Stimulated activated naive CD4-positive, alpha-beta T cell (primary cell): ENCODE measurements at regions not wholly inside any gene's neighbourhood (a gene's known extent, or its start where the extent isn't known, plus 50 kb on each side); places are given as distances from the start of the nearest gene placed in this dataset.

Source experiments
- DNase-seq, 6 experiments: peaks; one replicate each; lab custom pipeline; 2025; lab: John Stamatoyannopoulos, UW

DNA sequence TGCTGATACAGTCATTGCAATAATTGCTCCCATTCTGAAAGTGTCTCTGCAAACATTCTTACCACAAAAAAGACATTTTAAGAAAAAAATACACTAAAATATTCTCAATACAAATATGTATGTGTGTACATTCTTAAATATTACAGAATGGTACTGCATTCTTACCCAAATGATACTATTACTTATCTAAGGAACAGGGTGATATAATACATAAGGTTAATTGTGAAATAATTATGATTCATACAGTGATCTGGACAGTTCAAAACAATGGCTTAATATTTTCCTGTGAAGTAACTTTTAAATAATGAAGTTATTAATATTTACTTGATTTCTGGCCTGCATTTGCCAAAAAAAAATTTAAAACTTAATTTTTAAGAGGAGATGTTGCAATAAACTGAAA lies 694.6 kb downstream of the TUSC7 start:
- no peak for DNase-seq

DNA sequence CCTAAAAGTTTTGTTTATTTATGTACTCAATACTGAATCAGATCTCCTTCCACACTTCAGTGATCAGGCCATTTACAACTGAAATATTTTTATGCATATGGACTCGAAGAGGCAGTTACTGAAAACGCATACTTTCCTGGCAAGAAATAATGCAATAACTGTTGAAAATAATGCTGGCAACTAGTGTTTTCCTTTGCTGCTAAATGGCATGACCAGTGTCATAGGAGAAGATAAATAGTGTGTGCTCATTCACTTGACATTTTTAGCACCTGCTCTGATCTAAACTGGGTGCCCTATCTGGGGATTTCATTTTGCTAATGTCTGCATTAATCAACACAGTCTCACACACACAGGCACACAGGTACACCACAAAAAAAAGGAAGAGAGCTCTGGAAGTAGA lies 695.2 kb downstream of the TUSC7 start:
- DNase-seq = no peak

DNA sequence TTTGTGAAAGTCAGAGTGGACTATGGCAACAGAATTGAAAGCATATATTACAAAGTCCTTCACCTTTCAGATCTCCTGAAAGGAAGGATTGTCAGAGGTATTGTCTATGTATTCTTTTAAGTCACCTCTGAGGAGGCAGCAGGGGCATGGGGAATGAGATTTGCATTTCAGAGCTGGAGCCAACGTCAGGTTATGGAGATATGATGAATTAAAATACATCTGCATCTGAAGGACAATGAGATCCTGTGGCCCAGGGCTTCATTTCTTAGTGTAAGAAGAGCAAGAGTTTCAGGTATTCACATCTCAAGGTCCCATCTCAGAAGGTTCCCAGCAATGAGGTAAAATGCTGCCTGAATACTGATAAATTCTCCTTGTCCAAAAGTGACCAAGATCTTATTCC lies 695.8 kb downstream of the TUSC7 start:
- DNase-seq = no peak

DNA sequence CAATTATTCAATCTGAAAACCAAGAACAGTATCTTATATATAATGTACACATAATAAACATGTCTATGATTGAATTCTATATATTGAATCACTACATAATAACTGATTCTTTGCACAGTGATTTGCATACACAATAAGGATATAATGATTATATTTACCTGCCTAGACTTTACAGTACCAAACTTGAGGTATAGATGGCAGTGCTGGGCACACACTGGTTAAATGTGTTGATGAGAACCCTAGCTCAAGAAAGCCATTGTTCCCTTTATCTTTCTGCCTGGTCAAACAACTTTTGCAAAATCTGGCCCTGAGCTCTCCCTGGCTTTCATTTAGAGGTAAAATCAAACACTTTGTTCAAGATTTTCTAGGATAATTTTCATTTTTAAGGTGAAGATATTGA lies 697.7 kb downstream of the TUSC7 start:
- no peak for DNase-seq

DNA sequence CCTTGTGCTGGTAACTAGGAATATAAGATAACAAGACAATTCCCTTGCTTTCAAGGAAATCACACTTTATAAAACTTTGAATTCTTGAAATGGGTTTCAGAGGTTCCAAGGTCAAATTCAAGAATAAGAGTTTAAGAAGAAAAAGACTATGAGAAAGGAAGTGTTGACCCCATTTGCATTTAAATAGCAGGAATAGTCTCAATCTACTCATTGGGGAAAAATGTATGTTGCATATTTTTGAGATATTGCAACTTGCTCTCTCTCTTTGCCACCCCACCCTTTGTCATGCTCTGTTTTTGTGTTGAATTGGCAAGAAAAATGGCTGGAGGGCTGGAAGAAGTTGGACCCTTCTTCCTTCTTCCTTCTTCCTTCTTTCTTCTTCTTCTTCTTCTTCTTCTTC lies 699.2 kb downstream of the TUSC7 start:
- no peak for DNase-seq

DNA sequence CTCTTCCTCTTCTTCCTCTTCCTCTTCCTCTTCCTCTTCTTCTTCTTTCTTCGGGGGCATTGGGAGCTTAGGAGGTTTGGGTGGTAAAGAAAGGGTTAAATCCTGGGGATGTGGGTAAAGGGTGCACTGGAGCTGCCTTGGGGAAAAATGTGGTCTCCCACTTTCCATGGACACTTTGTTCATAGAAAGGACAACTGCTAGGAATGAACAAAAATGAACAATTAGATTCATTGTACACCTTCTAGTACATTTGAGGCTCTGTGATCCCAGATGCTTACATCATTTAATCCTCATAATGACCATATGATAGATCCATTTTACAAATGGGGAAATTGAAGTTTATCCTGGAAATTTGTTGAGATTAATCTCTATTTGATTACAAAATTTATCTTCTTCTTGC lies 699.7 kb downstream of the TUSC7 start:
- no peak for DNase-seq

DNA sequence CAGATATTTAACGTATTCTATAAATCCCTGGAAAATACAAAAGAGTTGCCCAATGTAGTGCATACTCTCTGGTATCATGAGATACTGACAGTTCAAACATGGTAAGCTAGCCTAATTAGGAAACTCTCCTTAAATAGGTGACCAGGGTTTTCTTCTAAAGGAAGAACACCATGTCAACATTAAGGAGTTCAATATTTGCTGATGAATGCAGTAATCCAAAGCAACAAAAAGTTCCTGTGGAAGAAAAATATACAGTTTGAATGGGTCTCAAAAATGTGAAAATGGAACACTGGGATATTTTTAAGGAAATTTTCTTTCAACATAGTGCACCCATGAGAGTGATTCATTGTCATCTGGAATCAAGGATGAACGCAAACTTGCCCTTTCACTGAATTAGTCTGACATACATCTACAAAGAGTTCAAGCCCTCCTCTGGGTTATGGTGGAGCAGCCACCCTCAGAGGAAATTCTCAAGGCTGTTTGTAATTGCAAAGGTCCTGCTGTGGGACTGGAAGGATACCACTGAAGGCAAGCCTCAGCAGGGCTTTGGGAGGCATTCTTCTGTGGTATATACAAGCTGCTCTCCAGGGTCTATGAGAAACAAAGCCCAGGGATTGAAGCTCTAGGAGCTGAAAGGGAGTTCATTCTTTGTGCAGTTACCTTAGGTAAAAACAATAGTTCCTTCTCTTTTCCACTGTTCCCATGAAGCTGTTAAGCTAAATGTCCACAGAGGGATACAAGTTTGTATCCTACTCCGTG lies 700.3 kb downstream of the TUSC7 start:
- no peak for DNase-seq

DNA sequence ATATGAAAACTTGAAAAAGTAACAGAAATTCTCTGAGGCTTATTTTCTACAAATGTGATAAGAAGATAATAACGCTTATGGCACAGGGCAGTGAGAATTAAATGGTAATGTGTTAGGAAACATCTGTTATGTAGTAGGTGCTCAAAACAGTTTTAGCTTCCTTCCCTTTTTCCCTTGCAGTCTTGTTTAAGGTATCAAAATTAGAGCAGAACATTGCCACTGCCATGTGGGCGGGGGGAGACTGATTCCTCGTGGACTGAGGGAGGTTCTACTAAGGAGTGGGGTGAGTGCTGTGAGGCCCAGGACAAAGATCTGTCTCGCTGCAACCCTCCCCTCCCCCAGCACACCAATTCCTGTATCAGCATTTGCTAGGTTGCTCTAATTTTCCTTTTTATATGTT lies 702.4 kb downstream of the TUSC7 start:
- no peak for DNase-seq

DNA sequence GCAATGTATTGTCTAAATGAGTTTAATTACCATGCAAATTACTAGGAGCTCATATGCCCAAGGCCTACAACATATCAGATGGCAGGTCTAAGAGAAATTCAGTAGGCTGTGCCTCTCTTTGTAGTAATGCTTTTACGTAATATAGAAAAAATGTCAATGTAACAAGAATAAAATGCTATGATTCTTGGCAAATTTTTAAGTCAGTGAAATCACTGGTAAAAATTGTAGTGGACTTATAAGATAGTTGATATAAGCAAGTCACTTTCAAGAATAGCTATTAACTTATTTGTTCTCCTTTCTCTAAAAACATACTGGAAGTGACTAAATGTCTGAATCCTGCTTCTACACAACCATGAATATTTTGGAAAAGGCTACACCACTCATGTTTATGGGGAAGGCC lies 707.8 kb downstream of the TUSC7 start:
- DNase-seq = no peak

DNA sequence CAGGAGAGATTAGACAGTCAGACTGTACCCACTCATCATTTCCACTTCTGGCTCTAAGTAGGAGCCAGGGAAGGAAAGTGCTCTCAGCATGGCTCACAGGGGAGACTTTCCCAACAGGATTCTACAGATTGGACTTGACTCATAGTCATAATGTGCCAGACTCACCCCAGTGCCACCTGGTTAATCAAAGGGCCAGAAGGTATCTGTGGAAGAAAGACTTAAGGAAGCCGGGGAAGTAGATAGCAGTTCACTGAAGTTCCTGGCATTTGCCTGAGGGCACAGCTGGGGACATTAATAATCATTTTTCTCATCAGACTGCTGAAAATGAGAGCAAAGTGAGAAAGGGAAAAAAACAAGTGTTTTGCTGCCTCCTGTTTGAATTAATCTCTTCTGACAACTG lies 717.5 kb downstream of the TUSC7 start:
- DNase-seq = no peak

DNA sequence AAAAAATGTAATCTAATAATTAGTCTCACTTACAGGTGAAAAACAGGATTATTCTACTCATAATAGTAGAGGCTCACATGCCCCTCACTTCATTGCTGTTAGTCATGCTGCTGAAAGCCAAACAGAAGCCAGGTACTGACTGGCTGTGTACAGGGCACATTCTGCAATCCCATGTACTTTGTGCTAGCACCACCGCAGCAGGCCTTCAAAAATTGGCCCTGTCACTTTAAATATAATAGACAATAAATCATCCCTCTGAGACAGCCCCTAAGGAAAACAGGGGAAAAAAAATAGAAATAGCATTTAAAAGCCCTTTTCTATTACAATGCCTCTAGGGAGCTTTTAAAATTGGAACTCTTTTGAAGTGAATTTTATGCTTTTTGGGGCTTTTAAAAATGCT lies 723.8 kb downstream of the TUSC7 start:
- no peak for DNase-seq

DNA sequence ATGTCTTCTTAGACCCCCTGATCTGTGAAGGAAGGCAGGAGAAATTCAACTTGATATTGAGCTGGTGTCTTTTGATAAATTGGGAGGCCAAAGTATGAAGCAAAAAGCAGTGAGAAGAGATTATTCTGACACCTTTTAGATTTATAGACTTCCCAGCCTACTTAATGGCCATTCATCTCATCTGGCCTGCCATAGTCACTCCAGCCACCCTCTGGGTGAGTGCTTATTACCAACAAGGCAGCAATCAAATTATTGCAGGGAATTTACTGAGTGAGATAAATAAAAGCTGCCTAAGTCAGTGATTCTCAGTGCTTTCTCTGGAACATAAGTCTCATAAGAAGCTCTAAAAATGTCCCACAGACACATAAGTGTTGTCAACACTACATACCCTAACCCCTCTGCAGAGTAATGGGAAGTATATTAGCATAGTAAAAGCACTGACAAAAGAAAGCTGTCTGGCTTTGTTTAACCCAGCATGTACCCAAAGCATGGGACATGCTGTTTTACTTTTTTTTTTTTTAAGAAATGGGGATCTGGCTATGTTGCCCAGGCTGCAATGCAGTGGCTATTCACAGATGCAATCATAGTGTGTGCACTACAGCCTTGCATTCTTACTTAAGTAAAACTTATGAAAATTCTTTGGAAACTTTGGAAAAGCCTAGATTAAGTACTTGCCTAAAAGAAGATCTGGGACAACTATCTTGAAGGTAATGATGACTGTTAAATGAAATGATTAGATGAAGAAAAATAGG lies 725.3 kb downstream of the TUSC7 start:
- no peak for DNase-seq

DNA sequence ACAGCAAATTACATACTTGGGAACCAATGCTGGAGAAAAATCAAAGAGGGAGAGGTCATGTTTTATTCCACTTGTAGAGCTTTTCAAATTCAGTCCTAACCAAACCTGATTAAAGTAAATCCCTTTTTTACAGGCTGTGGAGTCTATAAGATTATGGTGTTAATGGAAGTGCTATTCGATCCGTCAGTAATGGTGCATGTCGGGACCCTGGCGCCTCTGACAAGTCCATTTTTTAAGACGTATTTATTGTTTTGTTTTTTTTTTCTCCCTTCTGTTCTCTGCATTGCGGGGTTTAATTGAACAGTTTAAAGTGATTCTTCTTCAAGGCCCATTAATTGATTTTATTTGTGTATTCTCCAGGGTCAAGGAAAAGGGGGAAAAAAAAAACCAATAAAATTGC lies 725.9 kb downstream of the TUSC7 start:
- DNase-seq = no peak

DNA sequence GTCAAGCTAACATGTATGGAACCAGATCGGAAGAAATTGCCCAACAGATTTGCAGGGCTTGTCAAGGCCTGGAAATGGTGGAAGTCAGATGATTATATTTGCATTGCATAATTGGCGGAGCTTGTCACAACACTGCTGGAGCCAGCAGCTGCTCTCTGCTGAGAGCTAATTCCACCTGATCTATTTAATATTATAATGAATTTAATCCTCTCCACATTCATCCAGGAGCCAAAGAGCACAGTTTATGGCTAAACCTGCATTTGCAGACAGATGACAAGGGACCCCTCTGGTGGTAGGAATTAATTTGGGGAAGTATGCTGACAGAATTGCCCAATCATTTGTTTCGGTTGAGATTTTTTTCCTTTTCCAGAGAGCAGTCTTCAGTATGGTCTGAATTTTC lies 730.2 kb downstream of the TUSC7 start:
- no peak for DNase-seq

DNA sequence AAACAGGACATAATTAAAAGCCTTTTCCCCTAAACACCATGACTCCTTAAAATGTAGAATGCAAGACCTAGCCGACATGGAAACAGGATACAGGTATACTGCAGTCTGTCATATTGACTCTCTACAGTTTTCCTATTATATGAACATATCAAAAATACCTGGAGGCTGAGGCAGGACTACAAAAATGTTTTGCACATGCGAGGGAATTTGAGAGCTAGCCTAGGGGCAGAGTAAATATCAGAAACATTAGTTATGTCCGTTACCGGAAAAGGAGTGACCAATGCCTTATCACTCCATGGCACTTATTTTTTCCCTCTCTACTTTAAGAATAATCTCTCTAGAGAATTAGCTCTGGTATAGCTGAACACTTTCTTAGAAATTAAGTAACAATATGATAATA lies 732.3 kb downstream of the TUSC7 start:
- no peak for DNase-seq

DNA sequence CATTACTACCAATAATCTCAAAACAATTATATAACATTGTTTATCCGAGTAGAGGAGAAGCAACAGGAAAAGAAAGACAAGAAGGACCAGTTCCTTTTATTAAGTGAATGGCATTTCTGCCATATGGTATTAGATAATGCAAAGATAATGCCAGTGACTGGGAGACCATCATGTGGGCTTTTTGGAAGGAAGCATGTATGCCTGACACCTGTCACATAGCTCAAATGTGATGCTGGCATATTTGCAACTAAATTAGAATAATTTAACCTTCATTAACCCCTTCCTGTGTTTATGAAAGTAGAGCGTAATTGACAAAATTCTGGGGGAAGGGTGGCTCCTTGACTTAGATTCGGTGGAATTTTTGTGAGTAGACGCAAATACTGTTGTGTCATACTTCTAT lies 733.0 kb downstream of the TUSC7 start:
- DNase-seq = no peak

DNA sequence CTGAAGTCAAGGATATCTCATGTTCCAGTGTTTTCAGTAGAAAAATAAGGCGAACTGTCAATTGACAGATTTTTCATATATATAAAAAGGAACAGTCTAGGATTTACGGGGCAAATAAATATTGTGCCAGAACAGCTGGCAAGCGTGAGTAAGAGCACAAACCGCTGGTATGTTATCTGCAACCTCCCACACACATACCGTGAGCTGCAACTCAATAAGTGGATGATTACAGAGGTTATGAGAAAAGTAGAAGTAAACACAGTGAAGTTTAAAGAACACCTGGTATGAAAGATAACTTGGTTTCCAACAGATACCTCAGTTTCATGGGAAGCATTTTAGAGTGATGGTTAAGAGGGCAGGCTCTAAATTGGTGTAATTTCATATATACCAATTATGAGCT lies 733.4 kb downstream of the TUSC7 start:
- no peak for DNase-seq

DNA sequence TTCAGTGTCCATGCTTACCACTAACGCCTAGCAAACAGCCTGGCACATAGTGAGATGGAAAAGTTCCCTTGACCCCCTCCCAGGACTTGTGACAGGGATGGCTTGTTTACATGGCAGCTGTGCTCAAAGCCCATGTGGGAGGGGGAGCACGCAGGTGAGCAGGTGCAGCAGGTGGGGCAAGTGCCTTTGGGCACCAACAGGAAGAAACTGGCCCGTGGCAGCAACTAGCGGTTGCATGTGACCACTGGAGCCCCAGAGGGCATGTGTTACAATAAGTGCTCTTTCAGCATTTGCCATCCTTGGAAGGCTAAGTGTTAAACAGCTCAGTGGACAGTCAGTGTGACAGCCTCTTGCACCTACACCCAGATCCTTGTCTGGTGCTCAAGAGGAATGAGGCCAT lies 734.6 kb downstream of the TUSC7 start:
- DNase-seq = no peak

DNA sequence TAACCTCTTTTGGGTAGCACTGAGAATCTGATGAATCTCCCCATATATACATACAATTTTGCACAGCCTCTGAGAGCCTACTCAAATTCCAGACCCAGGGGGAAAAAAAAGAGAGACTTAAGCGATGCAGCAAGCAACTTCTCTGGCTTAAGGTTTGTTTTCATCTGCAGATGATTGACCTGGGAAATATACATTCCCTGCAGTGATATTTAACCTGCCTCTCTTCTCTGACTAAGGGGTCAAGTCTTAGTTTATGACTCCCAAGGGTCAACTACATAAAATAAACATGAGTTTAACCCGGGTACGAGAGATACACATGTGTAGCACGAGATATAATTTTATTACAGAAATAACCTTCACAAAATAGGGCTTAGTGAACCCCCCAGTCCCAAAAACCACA lies 737.8 kb downstream of the TUSC7 start:
- DNase-seq = no peak

DNA sequence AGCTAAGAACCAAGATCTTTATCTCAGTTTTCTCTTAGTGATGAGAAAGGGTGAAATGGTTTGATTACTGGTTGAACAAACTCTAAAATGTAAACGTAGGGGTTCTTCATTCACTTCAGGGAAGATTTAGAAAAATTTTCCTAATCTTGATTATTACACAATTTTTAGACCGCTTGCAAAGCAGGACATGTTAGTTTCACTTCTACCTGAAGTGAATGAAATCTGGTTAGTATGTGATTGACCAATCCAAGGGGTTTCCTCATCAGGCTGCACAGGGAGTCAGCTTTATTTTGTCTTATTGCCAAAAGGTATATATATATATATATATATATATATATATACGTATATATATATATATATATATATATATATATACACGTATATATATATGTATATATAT lies 740.4 kb downstream of the TUSC7 start:
- DNase-seq = no peak

DNA sequence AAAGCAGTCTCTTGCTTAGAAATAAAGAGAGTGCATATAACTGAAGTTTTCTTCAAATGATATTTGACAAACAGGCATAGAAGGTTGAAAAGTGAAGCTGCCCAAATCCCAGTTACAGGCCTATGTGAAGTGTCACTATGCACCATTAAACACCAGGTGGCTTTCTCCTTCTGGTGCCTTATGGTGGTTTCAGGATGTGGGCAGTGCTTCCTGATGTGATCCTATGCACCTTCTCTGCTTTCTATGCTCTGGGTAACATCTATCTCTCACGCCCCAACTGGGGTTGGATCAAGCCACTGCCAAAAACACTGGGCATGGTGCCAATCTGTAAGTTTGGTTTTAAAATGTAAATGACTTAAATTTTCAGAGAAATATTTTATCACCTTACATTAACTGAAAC lies 744.7 kb downstream of the TUSC7 start:
- DNase-seq = no peak

DNA sequence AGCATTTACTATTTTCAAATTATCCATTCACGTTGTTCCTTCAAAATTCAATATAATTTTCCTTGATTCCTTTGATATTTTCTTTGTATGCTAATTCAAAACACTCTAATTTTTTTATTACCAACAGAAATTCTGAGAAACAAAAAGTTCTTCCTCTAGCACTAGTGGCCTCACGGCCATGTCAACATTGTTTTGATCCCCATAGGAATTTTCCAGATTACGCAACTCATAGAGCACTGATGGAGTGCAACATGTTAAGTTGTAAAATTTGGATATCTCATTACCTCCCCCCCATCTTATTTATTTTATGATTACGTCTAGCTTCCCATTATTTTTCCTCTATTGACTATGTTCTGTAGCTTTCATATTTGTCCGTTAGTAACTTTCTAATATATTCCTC lies 745.3 kb downstream of the TUSC7 start:
- no peak for DNase-seq

DNA sequence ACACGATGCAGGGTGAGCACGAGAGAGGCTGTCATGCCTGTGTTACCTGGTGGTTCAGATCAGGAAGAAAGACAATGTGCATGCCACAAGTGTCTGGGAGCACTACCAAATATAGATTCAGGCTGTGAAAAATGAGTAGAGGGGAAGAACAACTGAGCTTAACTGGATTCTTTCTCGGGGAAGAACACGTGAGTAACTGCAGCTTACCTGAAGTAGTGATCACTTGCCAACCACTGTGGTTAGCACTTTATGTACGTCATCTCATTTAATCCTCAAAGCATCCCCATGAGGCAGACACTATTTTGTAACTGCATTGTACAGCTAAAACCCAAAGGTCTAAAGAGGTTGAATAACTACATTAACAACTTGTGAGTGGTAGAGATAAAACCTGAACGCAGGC lies 746.2 kb downstream of the TUSC7 start:
- DNase-seq = no peak
